ENCODE measurements at regions not wholly inside any gene's neighbourhood (a gene's known extent, or its start where the extent isn't known, plus 50 kb on each side); places are given as distances from the start of the nearest gene placed in this dataset.

DNA sequence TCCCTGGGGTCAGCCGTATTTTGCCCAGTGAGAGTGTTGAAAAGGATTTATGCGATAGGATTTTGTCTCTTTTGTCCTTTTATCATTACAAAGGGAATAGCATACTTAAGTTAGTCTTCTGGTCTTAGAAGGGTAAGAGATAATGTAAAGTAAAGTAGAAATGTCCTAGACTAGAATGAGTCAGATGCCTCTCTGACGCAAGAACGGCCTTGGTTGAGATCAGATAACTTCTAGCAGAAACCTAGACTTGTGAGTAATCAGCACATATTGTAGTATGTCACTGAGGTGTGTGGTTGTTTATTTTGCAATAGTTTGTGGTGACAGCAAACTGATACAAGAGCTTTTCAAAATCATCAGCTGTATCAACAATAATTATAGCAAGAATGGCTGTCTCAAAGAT, 866.1 kb downstream of the NSUN3 start:
- Mint-ChIP-seq H3K4me1 (ENCODE audit: low read depth, unreplicated experiment) (no peaks in the 10 kb centered on the region), H3K9me3 (ENCODE audit: unreplicated experiment) (no peaks in the 10 kb centered on the region), H3K4me3 (ENCODE audit: unreplicated experiment) (no peak overlapping the region), H3K27me3 (ENCODE audit: unreplicated experiment) (no peaks in the 10 kb centered on the region), H3K36me3 (ENCODE audit: unreplicated experiment) (no peaks in the 10 kb centered on the region), H3K27ac (ENCODE audit: unreplicated experiment) (no peak overlapping the region)
- TF ChIP-seq, protein P1, sequence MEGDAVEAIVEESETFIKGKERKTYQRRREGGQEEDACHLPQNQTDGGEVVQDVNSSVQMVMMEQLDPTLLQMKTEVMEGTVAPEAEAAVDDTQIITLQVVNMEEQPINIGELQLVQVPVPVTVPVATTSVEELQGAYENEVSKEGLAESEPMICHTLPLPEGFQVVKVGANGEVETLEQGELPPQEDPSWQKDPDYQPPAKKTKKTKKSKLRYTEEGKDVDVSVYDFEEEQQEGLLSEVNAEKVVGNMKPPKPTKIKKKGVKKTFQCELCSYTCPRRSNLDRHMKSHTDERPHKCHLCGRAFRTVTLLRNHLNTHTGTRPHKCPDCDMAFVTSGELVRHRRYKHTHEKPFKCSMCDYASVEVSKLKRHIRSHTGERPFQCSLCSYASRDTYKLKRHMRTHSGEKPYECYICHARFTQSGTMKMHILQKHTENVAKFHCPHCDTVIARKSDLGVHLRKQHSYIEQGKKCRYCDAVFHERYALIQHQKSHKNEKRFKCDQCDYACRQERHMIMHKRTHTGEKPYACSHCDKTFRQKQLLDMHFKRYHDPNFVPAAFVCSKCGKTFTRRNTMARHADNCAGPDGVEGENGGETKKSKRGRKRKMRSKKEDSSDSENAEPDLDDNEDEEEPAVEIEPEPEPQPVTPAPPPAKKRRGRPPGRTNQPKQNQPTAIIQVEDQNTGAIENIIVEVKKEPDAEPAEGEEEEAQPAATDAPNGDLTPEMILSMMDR (IDR thresholded peaks at IDR 0.05; ENCODE audit: partially characterized antibody, unreplicated experiment), result no peak
- no peak for DNase-seq

DNA sequence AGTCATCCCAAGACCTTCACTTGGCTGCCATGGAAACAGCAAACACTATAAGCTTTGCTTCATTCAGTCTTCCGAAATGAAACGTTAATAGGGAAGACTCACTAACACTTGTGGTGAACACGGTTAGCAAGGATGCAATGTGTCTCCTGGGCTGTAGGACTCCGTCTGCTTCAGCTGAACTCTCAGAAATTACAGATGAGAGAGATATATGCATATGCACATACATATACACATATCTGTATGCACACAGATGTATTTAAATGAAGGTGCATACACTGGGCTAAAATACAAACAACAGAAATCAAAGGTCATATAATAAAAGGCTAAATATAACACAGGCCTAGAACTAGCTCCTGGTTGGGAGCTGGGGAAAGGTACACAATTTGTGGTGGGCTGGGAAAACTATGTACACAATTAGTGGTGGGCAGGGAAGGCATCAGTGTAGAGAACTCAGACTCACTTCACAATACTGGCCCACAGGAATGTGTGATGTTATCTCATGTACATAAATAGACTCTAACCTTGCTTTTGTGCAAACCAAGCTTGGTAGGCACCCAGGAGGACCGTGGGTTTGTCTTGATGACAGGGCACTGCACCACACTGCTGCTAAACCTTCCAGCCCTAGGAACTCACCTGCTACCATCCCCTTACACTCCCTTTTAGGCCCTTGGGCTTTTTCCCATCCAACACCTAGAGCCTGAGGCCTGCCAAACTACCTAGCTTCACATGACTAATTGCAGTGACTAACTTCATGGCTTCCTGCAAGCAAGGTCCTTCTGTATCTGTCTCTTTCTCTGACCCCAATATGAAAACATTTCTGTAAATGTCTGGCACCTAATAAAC, 873.1 kb downstream of the NSUN3 start:
- no peaks in the 10 kb centered on the region for H3K36me3 Mint-ChIP-seq (ENCODE audit: unreplicated experiment)

GRCh38 chr3:94937980-94938379, 875.1 kb downstream of the NSUN3 start:
- no peak for DNase-seq
- H3K4me1 Mint-ChIP-seq (ENCODE audit: low read depth, unreplicated experiment), result no peaks in the 10 kb centered on the region
- no peaks in the 10 kb centered on the region for H3K36me3 Mint-ChIP-seq (ENCODE audit: unreplicated experiment)
- H3K27ac Mint-ChIP-seq (ENCODE audit: unreplicated experiment), result no peak overlapping the region
- H3K4me3 Mint-ChIP-seq (ENCODE audit: unreplicated experiment), result no peak overlapping the region
- no peaks in the 10 kb centered on the region for H3K27me3 Mint-ChIP-seq (ENCODE audit: unreplicated experiment)
- TF ChIP-seq, protein P1 (IDR thresholded peaks at IDR 0.05; ENCODE audit: partially characterized antibody, unreplicated experiment), result no peak
- no peaks in the 10 kb centered on the region for H3K9me3 Mint-ChIP-seq (ENCODE audit: unreplicated experiment)

More for the DNA sequence above, 873.1 kb downstream of the NSUN3 start:
- Mint-ChIP-seq H3K4me1 (ENCODE audit: low read depth, unreplicated experiment) (no peaks in the 10 kb centered on the region), H3K27me3 (ENCODE audit: unreplicated experiment) (no peaks in the 10 kb centered on the region), H3K4me3 (ENCODE audit: unreplicated experiment) (no peak overlapping the region), H3K27ac (ENCODE audit: unreplicated experiment) (no peak overlapping the region), H3K9me3 (ENCODE audit: unreplicated experiment) (no peaks in the 10 kb centered on the region)
- DNase-seq, result no peak
- TF ChIP-seq, protein P1 (IDR thresholded peaks at IDR 0.05; ENCODE audit: partially characterized antibody, unreplicated experiment), result no peak

- Mint-ChIP-seq H3K9me3 (ENCODE audit: unreplicated experiment) (peaks cover 2% of the 10 kb centered on the region), H3K4me3 (ENCODE audit: unreplicated experiment) (no peak overlapping the region), H3K27me3 (ENCODE audit: unreplicated experiment) (no peaks in the 10 kb centered on the region), H3K4me1 (ENCODE audit: low read depth, unreplicated experiment) (no peaks in the 10 kb centered on the region), H3K27ac (ENCODE audit: unreplicated experiment) (no peak overlapping the region), H3K36me3 (ENCODE audit: unreplicated experiment) (no peaks in the 10 kb centered on the region)
- no peak for DNase-seq
- TF ChIP-seq, protein P1 (IDR thresholded peaks at IDR 0.05; ENCODE audit: partially characterized antibody, unreplicated experiment), result no peak
Measured at GRCh38 chr3:94946683-94947082, 883.8 kb downstream of the NSUN3 start.

DNA sequence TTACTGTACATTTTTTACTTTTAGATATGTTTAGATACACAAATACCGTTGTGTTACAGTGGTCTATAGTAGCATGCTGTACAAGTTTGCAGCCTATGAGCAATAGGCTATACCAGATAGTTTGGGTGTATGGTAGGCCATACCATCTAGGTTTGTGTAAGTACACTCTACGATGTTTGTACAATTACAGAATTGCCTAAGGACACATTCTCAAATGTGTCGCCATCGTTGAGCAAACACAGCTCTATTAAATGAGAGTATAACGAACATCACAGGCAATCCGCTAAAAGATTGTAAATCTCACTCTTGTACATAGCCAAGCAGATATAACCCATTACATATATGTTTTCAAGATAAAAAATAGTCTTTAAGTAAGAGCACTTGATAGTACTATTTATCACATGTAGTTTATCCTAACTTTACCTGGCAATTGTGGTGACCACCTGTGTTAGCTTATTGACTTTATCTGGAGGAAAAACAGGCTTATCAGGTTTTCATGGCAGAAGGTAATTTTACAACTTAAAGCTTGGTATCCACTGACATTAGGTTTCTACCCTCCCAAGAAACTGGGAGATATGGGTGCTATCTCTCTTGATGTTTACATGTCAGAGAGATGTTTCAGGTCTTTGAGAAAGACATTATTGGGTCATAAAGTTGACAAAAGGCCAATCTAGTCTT, 898.7 kb downstream of the NSUN3 start:
- no peak for DNase-seq
- H3K27me3 Mint-ChIP-seq (ENCODE audit: unreplicated experiment), result no peaks in the 10 kb centered on the region
- H3K36me3 Mint-ChIP-seq (ENCODE audit: unreplicated experiment), result no peaks in the 10 kb centered on the region
- H3K9me3 Mint-ChIP-seq (ENCODE audit: unreplicated experiment), result no peaks in the 10 kb centered on the region
- TF ChIP-seq, protein P1 (IDR thresholded peaks at IDR 0.05; ENCODE audit: partially characterized antibody, unreplicated experiment), result no peak
- H3K4me1 Mint-ChIP-seq (ENCODE audit: low read depth, unreplicated experiment), result no peaks in the 10 kb centered on the region
- H3K4me3 Mint-ChIP-seq (ENCODE audit: unreplicated experiment), result no peak overlapping the region
- no peak overlapping the region for H3K27ac Mint-ChIP-seq (ENCODE audit: unreplicated experiment)

All from glutamatergic neuron (in vitro differentiated cells).